Umbilical cord (tissue), 1 donor: ENCODE measurements at regions not wholly inside any gene's neighbourhood (a gene's known extent, or its start where the extent isn't known, plus 50 kb on each side); places are given as distances from the start of the nearest gene placed in this dataset.
"Not testable (repeated sequence)": the region's sequence is repeated elsewhere in the genome, so short reads cannot be mapped to it uniquely, and the experiment has no call there.

Experiments used
- DNase-seq: peaks from one replicate; pipeline ENCODE4 v3.0.0-alpha.2; 2015; ENCODE audit warnings: low spot score

GRCh38 chr20:46785958-46786357 is 76.5 kb downstream of the SLC2A10 start:
- no peak for DNase-seq

GRCh38 chr20:46786566-46786965 is 77.1 kb downstream of the SLC2A10 start:
- DNase-seq: no peak

GRCh38 chr20:46787991-46788762 is 78.7 kb downstream of the SLC2A10 start:
- DNase-seq: peak; percentile 42

- not testable (repeated sequence) for DNase-seq
Observed at GRCh38 chr20:46788763-46789091, 79.3 kb downstream of the SLC2A10 start.

- DNase-seq: no peak
Observed at GRCh38 chr20:46789339-46790028, 80.0 kb downstream of the SLC2A10 start.

GRCh38 chr20:46791722-46792416 is 82.4 kb downstream of the SLC2A10 start:
- DNase-seq: no peak

GRCh38 chr20:46797206-46797605 is 87.8 kb downstream of the SLC2A10 start:
- DNase-seq: peak; percentile 77

- no peak for DNase-seq
Observed at GRCh38 chr20:46798430-46798829, 89.0 kb downstream of the SLC2A10 start.

- no peak for DNase-seq
Observed at GRCh38 chr20:46799781-46800408, 90.4 kb downstream of the SLC2A10 start.

- DNase-seq: no peak
Observed at GRCh38 chr20:46800409-46800804, 91.0 kb downstream of the SLC2A10 start.

- DNase-seq: no peak
Observed at GRCh38 chr20:46801003-46801702, 91.7 kb downstream of the SLC2A10 start.

- DNase-seq: no peak
Observed at GRCh38 chr20:46802722-46803121, 91.9 kb upstream of the EYA2 start.

- no peak for DNase-seq
Observed at GRCh38 chr20:46803123-46804020, 91.3 kb upstream of the EYA2 start.

- DNase-seq: no peak
Observed at GRCh38 chr20:46804126-46804525, 90.5 kb upstream of the EYA2 start.

- DNase-seq: no peak
Observed at GRCh38 chr20:46805836-46806235, 88.8 kb upstream of the EYA2 start.

- no peak for DNase-seq
Observed at GRCh38 chr20:46807998-46808397, 86.6 kb upstream of the EYA2 start.

- DNase-seq: no peak
Observed at GRCh38 chr20:46808565-46808964, 86.1 kb upstream of the EYA2 start.

- DNase-seq: peak; percentile 30
Observed at GRCh38 chr20:46809706-46810360, 84.8 kb upstream of the EYA2 start.

GRCh38 chr20:46810448-46811223 is 84.0 kb upstream of the EYA2 start:
- DNase-seq: peak; percentile 48
